Mesenchymal stem cell (in vitro differentiated cells and primary cell): ENCODE measurements at regions not wholly inside any gene's neighbourhood (a gene's known extent, or its start where the extent isn't known, plus 50 kb on each side); places are given as distances from the start of the nearest gene placed in this dataset.
A peak's percentile ranks its signal among the peaks of the same experiment; 100 is the strongest.

ENCODE experiments used
- DNase-seq: peaks from one replicate; pipeline ENCODE4 v3.0.0-alpha.2; 2013
- H2AFZ ChIP-seq: one replicate; pipeline ENCODE4 v1.6.1; 2013; ENCODE audit warnings: low read depth, mild to moderate bottlenecking, control low read depth, inconsistent platforms, low read length, moderate library complexity
- H2AK5ac ChIP-seq: 2 replicates; pipeline ENCODE4 v1.6.1; 2013; ENCODE audit warnings: low read length, moderate library complexity, mild to moderate bottlenecking, inconsistent platforms; ENCODE audit not compliant: severe bottlenecking
- H2BK120ac ChIP-seq: one replicate; pipeline ENCODE4 v1.6.1; 2013; ENCODE audit warnings: low read depth, mild to moderate bottlenecking, inconsistent platforms, low read length, moderate library complexity
- H2BK12ac ChIP-seq, 2 experiments: one replicate each; pipeline ENCODE4 v1.6.1; 2013; ENCODE audit warnings: inconsistent platforms in 2 of 2, low read length in 2 of 2, mild to moderate bottlenecking in 2 of 2, moderate library complexity in 2 of 2, control low read depth in 1 of 2
- H2BK15ac ChIP-seq: one replicate; pipeline ENCODE4 v1.6.1; 2013; ENCODE audit warnings: mild to moderate bottlenecking, low read depth, inconsistent platforms; ENCODE audit not compliant: poor library complexity, severe bottlenecking
- H2BK5ac ChIP-seq: 2 replicates; pipeline ENCODE4 v1.6.1; 2013; ENCODE audit warnings: low read depth, mild to moderate bottlenecking, low read length, control low read depth, inconsistent platforms; ENCODE audit not compliant: poor library complexity, severe bottlenecking
- H3K14ac ChIP-seq, 2 experiments: one replicate each; pipeline ENCODE4 v1.6.1; 2013; ENCODE audit warnings: inconsistent platforms in 2 of 2, low read length in 2 of 2, control low read depth in 1 of 2, mild to moderate bottlenecking in 1 of 2, moderate library complexity in 1 of 2
- H3K18ac ChIP-seq, 2 experiments: one replicate each; pipeline ENCODE4 v1.6.1; 2013; ENCODE audit warnings: inconsistent platforms in 2 of 2, low read length in 2 of 2, control low read depth in 1 of 2, low read depth in 1 of 2, mild to moderate bottlenecking in 1 of 2
- H3K23ac ChIP-seq, 2 experiments: one replicate each; pipeline ENCODE4 v1.6.1; 2013; ENCODE audit warnings: inconsistent platforms in 2 of 2, low read length in 2 of 2, mild to moderate bottlenecking in 2 of 2, moderate library complexity in 2 of 2, control low read depth in 1 of 2
- H3K27ac ChIP-seq: 2 replicates; pipeline ENCODE4 v1.5.1; 2013; ENCODE audit warnings: mild to moderate bottlenecking, moderate library complexity, low read length, control low read depth, inconsistent platforms; ENCODE audit not compliant: poor library complexity, severe bottlenecking
- H3K27me3 ChIP-seq, 2 experiments: 2 replicates each; pipeline versions ENCODE4 v1.6.1 to v1.7.0; 2013; ENCODE audit warnings: low read length in 2 of 2, mild to moderate bottlenecking in 2 of 2, moderate library complexity in 2 of 2, control low read depth in 1 of 2, inconsistent platforms in 1 of 2; ENCODE audit not compliant: control insufficient read depth in 1 of 2, insufficient read depth in 1 of 2
- H3K36me3 ChIP-seq, 2 experiments: 2 replicates each; pipeline versions ENCODE4 v1.6.1 to v1.7.0; 2013; ENCODE audit warnings: low read length in 2 of 2, control low read depth in 1 of 2, inconsistent platforms in 1 of 2, low read depth in 1 of 2, mild to moderate bottlenecking in 1 of 2; ENCODE audit not compliant: insufficient read depth in 2 of 2, control insufficient read depth in 1 of 2
- H3K4ac ChIP-seq, 2 experiments: one replicate each; pipeline ENCODE4 v1.6.1; 2013; ENCODE audit warnings: inconsistent platforms in 2 of 2, low read length in 2 of 2, mild to moderate bottlenecking in 2 of 2, moderate library complexity in 2 of 2, control low read depth in 1 of 2, low read depth in 1 of 2
- H3K4me1 ChIP-seq: 2 replicates; pipeline ENCODE4 v1.6.1; 2013; ENCODE audit warnings: low read depth, low read length, control low read depth; ENCODE audit not compliant: control insufficient read depth, insufficient read depth
- H3K4me2 ChIP-seq: 2 replicates; pipeline ENCODE4 v1.6.1; 2013; ENCODE audit warnings: low read length, mild to moderate bottlenecking, inconsistent platforms; ENCODE audit not compliant: poor library complexity, severe bottlenecking
- H3K4me3 ChIP-seq, 2 experiments: 2 replicates each; pipeline versions ENCODE4 v1.5.1 to v1.7.0; 2013; ENCODE audit warnings: low read length in 2 of 2, mild to moderate bottlenecking in 2 of 2, control low read depth in 1 of 2, low read depth in 1 of 2; ENCODE audit not compliant: insufficient read depth in 1 of 2
- H3K79me1 ChIP-seq: replicated peaks from 2 replicates; pipeline ENCODE4 v1.6.1; 2013; ENCODE audit warnings: mild to moderate bottlenecking, control low read depth, low read length, inconsistent platforms; ENCODE audit not compliant: poor library complexity, severe bottlenecking
- H3K9ac ChIP-seq: 2 replicates; pipeline ENCODE4 v1.7.0; 2013; ENCODE audit warnings: mild to moderate bottlenecking, low read length, moderate library complexity
- H3K9me3 ChIP-seq: 2 replicates; pipeline ENCODE4 v1.7.0; 2013; ENCODE audit warnings: mild to moderate bottlenecking, low read length; ENCODE audit not compliant: control insufficient read depth
- H4K8ac ChIP-seq: one replicate; pipeline ENCODE4 v1.6.1; 2013; ENCODE audit warnings: inconsistent platforms, mild to moderate bottlenecking, low read length, moderate library complexity
- H4K91ac ChIP-seq: one replicate; pipeline ENCODE4 v1.6.1; 2013; ENCODE audit warnings: mild to moderate bottlenecking, low read length, inconsistent platforms
- WGBS: methylation state at CpG from one replicate; pipeline ENCODE4 v1.1.7; 2013; ENCODE audit warnings: mixed read lengths; 5-methylcytosine and 5-hydroxymethylcytosine counted together

DNA sequence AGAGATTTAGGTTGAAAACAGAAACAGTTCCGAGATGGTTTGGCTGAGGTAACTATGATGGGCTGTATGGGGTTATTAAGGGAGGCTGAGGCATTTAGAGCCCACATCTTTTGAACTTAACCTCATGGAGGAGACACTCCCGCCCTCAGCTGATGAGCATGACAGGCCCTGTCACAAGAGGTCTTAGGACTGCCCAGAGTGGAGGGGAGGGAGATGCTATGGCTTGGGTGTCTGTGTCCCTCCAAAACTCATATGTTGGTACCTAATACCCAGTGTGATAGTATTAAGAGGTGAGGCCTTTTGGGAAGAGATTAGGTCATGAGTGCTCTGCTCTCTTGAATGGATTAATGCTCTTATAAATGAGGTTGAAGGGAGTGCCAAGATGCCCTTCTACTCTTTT, 126.6 kb downstream of the CDC5L start:
- H3K9me3 ChIP-seq: no peaks in the 10 kb centered on the region
- no peak overlapping the region for H3K4ac ChIP-seq
- no peak overlapping the region for H2BK12ac ChIP-seq
- no peak overlapping the region for H2BK5ac ChIP-seq
- H3K36me3 ChIP-seq: no peaks in the 10 kb centered on the region
- no peak overlapping the region for H2AFZ ChIP-seq
- no peak overlapping the region for H3K23ac ChIP-seq
- no peak overlapping the region for H3K4me3 ChIP-seq
- no peak overlapping the region for H3K18ac ChIP-seq
- no peak overlapping the region for H2AK5ac ChIP-seq
- DNase-seq: no peak
- H3K14ac ChIP-seq: no peak overlapping the region
- no peak overlapping the region for H3K27ac ChIP-seq
- no peak overlapping the region for H2BK15ac ChIP-seq
- no peak overlapping the region for H3K9ac ChIP-seq
- no peaks in the 10 kb centered on the region for H3K79me1 ChIP-seq
- H4K8ac ChIP-seq: no peak overlapping the region
- WGBS: 75% methylated on average over 2 of the region's 2 CpGs
- H4K91ac ChIP-seq: no peak overlapping the region
- no peak overlapping the region for H2BK120ac ChIP-seq
- H3K4me2 ChIP-seq: no peak overlapping the region
- H3K27me3 ChIP-seq: no peaks in the 10 kb centered on the region
- H3K4me1 ChIP-seq: no peaks in the 10 kb centered on the region

DNA sequence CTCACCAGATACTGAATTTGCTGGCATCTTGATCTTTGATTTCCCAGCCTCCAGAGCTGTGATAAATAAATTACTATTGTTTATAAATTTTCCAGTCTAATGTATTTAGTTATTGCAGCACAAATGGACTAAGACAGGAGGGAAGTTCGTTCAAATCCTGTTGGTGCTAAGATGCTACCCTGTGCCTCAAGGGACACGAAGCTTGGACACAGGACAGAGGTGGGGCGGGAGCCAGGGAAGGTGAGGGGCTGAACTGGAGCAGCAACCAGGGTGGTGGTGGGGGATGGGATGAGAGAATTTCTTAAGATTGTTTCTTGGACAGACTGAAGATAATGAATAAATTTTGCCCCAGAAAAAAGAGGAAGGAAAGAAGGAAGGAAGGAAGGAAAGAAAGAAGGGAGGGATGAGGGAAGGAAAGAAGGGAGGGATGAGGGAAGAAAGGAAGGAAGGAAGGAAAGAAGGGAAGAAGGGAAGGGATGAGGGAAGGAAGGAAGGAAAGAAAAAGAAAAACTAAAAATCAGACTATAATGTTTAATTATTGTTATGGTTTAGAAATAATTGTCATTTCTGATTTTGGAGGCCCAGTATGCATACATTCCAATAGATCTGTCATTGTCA, 127.2 kb downstream of the CDC5L start:
- H2AK5ac ChIP-seq: no peak overlapping the region
- no peak overlapping the region for H2AFZ ChIP-seq
- H3K27me3 ChIP-seq: no peaks in the 10 kb centered on the region
- no peaks in the 10 kb centered on the region for H3K36me3 ChIP-seq
- H3K27ac ChIP-seq: no peak overlapping the region
- no peak overlapping the region for H4K8ac ChIP-seq
- no peak overlapping the region for H3K18ac ChIP-seq
- no peak overlapping the region for H3K14ac ChIP-seq
- H2BK12ac ChIP-seq: no peak overlapping the region
- no peaks in the 10 kb centered on the region for H3K4me1 ChIP-seq
- no peak overlapping the region for H3K9ac ChIP-seq
- DNase-seq: no peak
- H3K79me1 ChIP-seq: no peaks in the 10 kb centered on the region
- no peak overlapping the region for H2BK15ac ChIP-seq
- H3K9me3 ChIP-seq: no peaks in the 10 kb centered on the region
- no peak overlapping the region for H4K91ac ChIP-seq
- H2BK120ac ChIP-seq: no peak overlapping the region
- WGBS: 83% methylated on average over 3 of the region's 3 CpGs
- H3K23ac ChIP-seq: no peak overlapping the region
- H3K4me2 ChIP-seq: no peak overlapping the region
- no peak overlapping the region for H3K4me3 ChIP-seq
- H2BK5ac ChIP-seq: no peak overlapping the region
- no peak overlapping the region for H3K4ac ChIP-seq

DNA sequence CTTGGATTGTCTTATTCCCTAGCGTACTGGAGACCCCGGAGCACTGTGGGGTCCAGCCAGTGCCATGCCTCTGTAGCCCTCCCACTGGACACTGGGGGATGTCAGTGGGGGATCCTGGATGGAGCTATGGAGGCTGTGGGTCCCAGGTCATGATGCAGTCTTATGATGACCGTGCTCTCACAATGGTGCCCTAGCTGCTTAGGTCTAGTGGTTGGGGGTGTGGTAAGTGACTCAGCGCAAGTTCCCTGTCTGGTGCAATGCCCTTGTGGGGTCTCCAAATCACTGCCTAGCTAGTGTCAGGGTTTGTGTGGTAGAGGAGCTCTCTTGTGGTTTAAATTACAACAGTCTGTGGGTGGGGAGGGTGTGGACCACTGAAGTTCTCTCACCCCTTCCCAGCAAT, 135.4 kb downstream of the CDC5L start:
- WGBS: 94% methylated on average over 4 of the region's 4 CpGs
- no peak overlapping the region for H3K4me3 ChIP-seq
- DNase-seq: no peak
- no peak overlapping the region for H3K14ac ChIP-seq
- H3K36me3 ChIP-seq: no peaks in the 10 kb centered on the region
- no peak overlapping the region for H2BK12ac ChIP-seq
- no peak overlapping the region for H3K4me2 ChIP-seq
- H3K4ac ChIP-seq: no peak overlapping the region
- H3K27ac ChIP-seq: no peak overlapping the region
- H2BK15ac ChIP-seq: no peak overlapping the region
- H3K23ac ChIP-seq: no peak overlapping the region
- no peak overlapping the region for H4K91ac ChIP-seq
- no peak overlapping the region for H4K8ac ChIP-seq
- peaks cover 0 to 2% of the 10 kb centered on the region in 2 experiments for H3K27me3 ChIP-seq
- H2BK120ac ChIP-seq: no peak overlapping the region
- H3K9me3 ChIP-seq: peaks cover 12% of the 10 kb centered on the region
- no peak overlapping the region for H2BK5ac ChIP-seq
- no peak overlapping the region for H3K18ac ChIP-seq
- no peaks in the 10 kb centered on the region for H3K4me1 ChIP-seq
- H3K79me1 ChIP-seq: no peaks in the 10 kb centered on the region
- H2AK5ac ChIP-seq: no peak overlapping the region
- no peak overlapping the region for H2AFZ ChIP-seq
- no peak overlapping the region for H3K9ac ChIP-seq

DNA sequence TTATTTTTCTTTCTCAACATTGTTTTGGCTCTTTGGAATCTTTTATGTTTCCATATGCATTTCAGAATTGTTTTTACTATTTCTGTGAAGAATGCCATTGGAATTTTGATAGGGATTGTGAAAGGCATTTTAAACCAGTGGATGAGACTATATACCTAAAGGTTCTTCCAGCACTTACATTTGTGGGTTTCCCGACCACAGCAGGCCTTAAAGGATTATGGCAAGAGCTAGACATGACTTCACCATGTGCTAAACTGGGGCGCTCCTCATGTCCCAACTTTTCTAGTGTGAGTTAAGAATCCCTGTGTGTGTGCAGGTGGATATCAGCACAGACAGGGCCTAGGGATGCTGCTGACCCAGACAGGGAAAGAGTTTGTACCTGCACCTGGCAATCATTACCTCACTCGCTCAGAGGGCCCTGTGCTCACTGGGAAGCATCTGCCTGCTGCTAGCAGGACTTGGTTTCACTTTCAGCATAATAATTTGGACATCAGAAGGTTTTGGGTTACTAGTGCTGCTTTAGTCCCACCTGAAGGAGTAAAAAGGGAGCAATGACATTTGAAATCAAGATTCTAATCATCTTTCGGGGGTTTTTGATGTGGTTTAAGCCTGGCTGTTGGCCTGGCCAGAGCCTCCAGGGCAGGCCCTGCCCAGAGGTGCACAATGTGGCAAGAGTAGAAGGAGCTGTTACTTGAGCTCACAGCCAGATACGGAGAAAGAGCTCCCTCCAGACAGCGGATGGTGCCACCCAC, 137.1 kb downstream of the CDC5L start:
- H3K18ac ChIP-seq: no peak overlapping the region
- no peak overlapping the region for H4K91ac ChIP-seq
- no peaks in the 10 kb centered on the region for H3K79me1 ChIP-seq
- H2AK5ac ChIP-seq: no peak overlapping the region
- H3K14ac ChIP-seq: peak overlapping the region in 1 of 2 experiments; percentile 33
- H3K4me3 ChIP-seq: no peak overlapping the region
- H4K8ac ChIP-seq: no peak overlapping the region
- no peaks in the 10 kb centered on the region for H3K36me3 ChIP-seq
- DNase-seq: no peak
- no peak overlapping the region for H2BK15ac ChIP-seq
- H3K9ac ChIP-seq: no peak overlapping the region
- H3K27ac ChIP-seq: no peak overlapping the region
- H3K23ac ChIP-seq: no peak overlapping the region
- no peaks in the 10 kb centered on the region for H3K4me1 ChIP-seq
- no peak overlapping the region for H3K4ac ChIP-seq
- H2BK120ac ChIP-seq: no peak overlapping the region
- peaks cover 0 to 16% of the 10 kb centered on the region in 2 experiments for H3K27me3 ChIP-seq
- no peak overlapping the region for H2AFZ ChIP-seq
- H2BK5ac ChIP-seq: no peak overlapping the region
- peaks cover 12% of the 10 kb centered on the region for H3K9me3 ChIP-seq
- 88% methylated on average over 6 of the region's 6 CpGs for WGBS
- H3K4me2 ChIP-seq: no peak overlapping the region
- H2BK12ac ChIP-seq: no peak overlapping the region
